PFSK-1 (cell line): ENCODE measurements at regions not wholly inside any gene's neighbourhood (a gene's known extent, or its start where the extent isn't known, plus 50 kb on each side); places are given as distances from the start of the nearest gene placed in this dataset.

Experiments used
- FOXP2 ChIP-seq: optimal IDR thresholded peaks from 2 replicates; pipeline ENCODE3; 2011; ENCODE audit warnings: borderline replicate concordance, control low read depth, inconsistent platforms; ENCODE audit not compliant: insufficient read depth; ENCODE audit errors: extremely low read length, extremely low read depth
- POLR2AphosphoS5 ChIP-seq: IDR thresholded peaks from 2 replicates; pipeline ENCODE4 v1.6.1; 2012; ENCODE audit warnings: low read depth, mild to moderate bottlenecking, control low read depth, low read length, moderate library complexity
- SIN3A ChIP-seq: IDR thresholded peaks from 2 replicates; pipeline ENCODE4 v1.6.1; 2012; ENCODE audit warnings: mild to moderate bottlenecking, low read length, moderate library complexity, borderline replicate concordance; ENCODE audit not compliant: insufficient read depth
- TAF1 ChIP-seq: IDR thresholded peaks from 2 replicates; pipeline ENCODE4 v1.6.1; 2012; ENCODE audit warnings: low read length, control low read depth, borderline replicate concordance; ENCODE audit not compliant: insufficient read depth
- TF ChIP-seq, protein P1 (sequence below), 2 experiments: IDR thresholded peaks; 2 replicates each; pipeline versions ENCODE4 v1.6.1 to v1.8.0; 2011 to 2012; ENCODE audit warnings: low read depth in 2 of 2, low read length in 2 of 2, control low read depth in 1 of 2, inconsistent platforms in 1 of 2, mild to moderate bottlenecking in 1 of 2, moderate library complexity in 1 of 2; ENCODE audit not compliant: insufficient read depth in 1 of 2

DNA sequence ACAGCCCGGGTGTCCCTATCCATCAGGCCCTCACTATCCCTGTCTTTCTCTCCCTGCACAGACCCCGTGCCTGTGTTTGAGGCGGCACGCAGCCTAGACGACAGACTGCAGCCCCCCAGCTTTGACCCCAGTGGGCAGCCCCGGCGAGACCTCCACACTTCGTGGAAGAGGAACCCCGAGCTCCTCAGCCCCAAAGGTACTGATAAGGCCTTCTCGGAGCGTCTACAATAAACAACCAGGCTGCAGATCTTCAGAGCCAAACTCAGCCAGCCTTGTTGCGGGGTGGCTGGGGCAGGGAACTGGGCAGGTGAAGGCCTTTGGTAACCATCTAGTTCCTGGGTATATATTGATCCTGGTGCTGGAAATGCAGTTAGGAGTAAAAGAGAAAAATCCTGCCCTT is 77.5 kb downstream of the PHETA1 start:
- no peak for TF ChIP-seq TAF1
- TF ChIP-seq SIN3A: no peak
- no peak for TF ChIP-seq POLR2AphosphoS5
- TF ChIP-seq FOXP2: no peak
- TF ChIP-seq, protein P1, sequence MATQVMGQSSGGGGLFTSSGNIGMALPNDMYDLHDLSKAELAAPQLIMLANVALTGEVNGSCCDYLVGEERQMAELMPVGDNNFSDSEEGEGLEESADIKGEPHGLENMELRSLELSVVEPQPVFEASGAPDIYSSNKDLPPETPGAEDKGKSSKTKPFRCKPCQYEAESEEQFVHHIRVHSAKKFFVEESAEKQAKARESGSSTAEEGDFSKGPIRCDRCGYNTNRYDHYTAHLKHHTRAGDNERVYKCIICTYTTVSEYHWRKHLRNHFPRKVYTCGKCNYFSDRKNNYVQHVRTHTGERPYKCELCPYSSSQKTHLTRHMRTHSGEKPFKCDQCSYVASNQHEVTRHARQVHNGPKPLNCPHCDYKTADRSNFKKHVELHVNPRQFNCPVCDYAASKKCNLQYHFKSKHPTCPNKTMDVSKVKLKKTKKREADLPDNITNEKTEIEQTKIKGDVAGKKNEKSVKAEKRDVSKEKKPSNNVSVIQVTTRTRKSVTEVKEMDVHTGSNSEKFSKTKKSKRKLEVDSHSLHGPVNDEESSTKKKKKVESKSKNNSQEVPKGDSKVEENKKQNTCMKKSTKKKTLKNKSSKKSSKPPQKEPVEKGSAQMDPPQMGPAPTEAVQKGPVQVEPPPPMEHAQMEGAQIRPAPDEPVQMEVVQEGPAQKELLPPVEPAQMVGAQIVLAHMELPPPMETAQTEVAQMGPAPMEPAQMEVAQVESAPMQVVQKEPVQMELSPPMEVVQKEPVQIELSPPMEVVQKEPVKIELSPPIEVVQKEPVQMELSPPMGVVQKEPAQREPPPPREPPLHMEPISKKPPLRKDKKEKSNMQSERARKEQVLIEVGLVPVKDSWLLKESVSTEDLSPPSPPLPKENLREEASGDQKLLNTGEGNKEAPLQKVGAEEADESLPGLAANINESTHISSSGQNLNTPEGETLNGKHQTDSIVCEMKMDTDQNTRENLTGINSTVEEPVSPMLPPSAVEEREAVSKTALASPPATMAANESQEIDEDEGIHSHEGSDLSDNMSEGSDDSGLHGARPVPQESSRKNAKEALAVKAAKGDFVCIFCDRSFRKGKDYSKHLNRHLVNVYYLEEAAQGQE (IDR thresholded peaks at IDR 0.05; ENCODE audit: insufficient read depth in 1 of 2, low read depth in 2 of 2, low read length in 2 of 2): no peak
